Epithelial cell of prostate (primary cell): ENCODE measurements at regions not wholly inside any gene's neighbourhood (a gene's known extent, or its start where the extent isn't known, plus 50 kb on each side); places are given as distances from the start of the nearest gene placed in this dataset.

Source experiments
- DNase-seq: peaks from one replicate; pipeline ENCODE4 v3.0.0-alpha.2; 2011; ENCODE audit warnings: low read depth, low spot score
- H3K27ac ChIP-seq: fragments of 450-650 bp; 2 replicates; pipeline ENCODE4 v1.5.1; 2017; ENCODE audit warnings: mild to moderate bottlenecking

DNA sequence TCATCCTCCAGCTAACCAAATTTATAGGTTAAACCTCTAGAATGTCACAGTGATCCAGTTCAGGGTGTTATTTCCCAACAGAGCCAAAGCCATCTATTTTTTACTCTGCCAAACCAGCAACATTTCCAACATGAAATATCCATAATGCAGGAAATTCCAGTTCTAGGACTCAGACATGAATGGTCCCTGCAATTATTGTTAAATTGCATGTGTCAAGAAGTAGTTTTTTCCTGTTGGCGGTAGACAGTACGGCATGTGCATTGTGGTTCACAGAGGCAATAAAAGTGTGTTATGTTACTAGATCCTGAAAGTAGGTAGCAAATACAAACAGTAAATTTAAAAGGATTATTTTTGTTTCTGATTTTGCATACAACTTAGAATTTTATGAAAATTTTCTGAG is 215.7 kb upstream of the THBS1 start:
- H3K27ac ChIP-seq: no peak overlapping the region
- DNase-seq: no peak

DNA sequence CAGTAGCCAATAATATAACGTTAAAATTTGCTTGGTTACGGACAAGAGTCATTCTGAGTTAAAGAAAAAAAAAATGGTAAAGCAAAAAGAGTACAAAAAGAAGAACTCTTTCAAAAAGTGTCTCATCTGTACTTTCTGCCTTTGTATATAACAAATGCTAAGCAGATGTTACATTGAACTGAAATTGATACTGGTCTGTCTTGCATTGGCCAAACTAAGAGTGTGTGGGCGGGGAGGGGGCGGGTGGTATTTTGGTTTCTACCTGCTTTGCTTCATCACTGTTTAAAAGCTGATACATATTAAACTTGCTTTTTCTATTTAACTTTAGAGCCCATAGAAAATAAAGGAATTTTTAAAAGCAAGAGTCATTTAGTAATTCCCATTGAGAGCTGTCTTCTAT is 215.0 kb upstream of the THBS1 start:
- no peak overlapping the region for H3K27ac ChIP-seq
- DNase-seq: no peak

GRCh38 chr15:39367596-39367995 is 213.3 kb upstream of the THBS1 start:
- H3K27ac ChIP-seq: no peak overlapping the region
- no peak for DNase-seq

DNA sequence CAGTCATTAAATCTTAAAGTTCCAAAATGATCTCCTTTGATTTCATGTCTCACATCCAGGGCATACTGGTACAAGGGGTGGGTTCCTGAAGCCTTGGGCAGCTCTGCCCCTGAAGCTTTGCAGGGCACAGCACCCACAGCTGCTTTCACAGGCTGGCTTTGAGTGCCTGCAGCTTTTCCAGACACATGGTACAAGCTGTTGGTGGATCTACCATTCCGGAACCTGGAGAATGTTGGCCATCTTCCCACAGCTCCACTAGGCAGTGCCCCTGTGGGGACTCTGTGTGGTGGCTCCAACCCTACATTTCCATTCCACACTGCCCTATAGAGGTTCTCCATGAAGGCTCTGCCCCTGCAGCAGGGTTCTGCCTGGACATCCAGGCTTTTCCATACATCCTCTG is 211.1 kb upstream of the THBS1 start:
- no peak for DNase-seq
- H3K27ac ChIP-seq: no peak overlapping the region

- no peak for DNase-seq
- H3K27ac ChIP-seq: no peak overlapping the region
These were observed 204.4 kb upstream of the THBS1 start for GRCh38 chr15:39376371-39376909.

DNA sequence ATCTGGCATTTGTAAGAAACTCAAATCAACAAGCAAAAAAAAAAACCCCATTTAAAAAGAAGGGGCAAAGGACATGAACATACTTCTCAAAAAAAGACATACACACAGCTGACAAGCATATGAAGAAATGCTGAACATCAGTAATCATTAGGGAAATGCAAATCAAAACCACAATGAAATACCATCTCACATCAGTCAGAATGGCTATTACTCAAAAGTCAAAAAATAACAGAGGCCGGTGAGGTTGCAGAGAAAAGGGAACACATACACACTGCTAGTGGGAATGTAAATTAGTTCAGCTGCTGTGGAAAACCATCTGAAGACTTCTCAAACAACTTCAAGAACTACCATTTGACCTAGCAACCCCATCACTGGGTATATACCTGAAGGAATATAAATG is 199.4 kb upstream of the THBS1 start:
- no peak for DNase-seq

DNA sequence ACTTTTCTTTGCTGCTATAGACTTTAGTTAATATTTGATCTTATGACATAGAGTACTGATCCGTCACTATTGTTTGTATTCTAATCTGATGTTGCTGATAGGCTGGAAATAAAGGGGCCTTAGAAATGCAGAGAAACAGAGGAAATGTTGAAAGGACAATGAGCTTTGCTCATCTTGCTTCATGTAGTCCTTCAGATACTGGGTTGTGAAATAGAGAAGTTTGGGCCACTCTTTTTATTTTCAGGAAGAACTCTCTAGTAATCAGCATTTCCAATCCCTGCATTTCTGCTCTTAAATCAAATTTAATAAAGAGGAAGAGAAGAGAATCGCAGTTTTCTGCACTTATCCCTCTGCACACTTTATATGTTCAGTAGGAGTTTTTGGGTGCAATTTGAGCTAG is 192.8 kb upstream of the THBS1 start:
- DNase-seq: no peak
- H3K27ac ChIP-seq: no peak overlapping the region

More for the DNA sequence above, 199.4 kb upstream of the THBS1 start:
- no peak overlapping the region for H3K27ac ChIP-seq

GRCh38 chr15:39391230-39391629 is 189.6 kb upstream of the THBS1 start:
- no peak for DNase-seq
- no peak overlapping the region for H3K27ac ChIP-seq

GRCh38 chr15:39392469-39393047 is 188.3 kb upstream of the THBS1 start:
- H3K27ac ChIP-seq: no peak overlapping the region
- DNase-seq: no peak

- H3K27ac ChIP-seq: no peak overlapping the region
- no peak for DNase-seq
These were observed 187.1 kb upstream of the THBS1 start for GRCh38 chr15:39393575-39394335.

DNA sequence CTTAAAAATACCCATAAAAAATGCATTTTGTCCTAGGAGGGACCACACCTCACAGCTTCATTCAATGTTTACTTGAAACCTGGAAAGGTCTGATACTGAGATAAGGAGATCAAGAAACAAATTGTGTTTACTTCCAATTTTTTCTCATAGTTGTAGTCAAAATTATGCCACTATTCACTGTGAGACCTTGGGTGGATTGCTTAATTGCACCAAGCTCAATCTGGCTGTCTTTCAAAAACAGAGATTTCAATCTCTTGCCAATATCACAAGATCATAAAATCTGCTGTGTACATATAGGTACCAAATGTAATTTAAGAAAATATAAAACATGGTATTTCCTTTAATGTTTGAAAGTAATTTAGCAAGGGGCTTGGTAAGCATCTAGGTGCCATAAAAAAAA is 186.4 kb upstream of the THBS1 start:
- no peak overlapping the region for H3K27ac ChIP-seq
- no peak for DNase-seq

GRCh38 chr15:39396979-39397615 is 183.8 kb upstream of the THBS1 start:
- H3K27ac ChIP-seq: no peak overlapping the region
- no peak for DNase-seq

- no peak overlapping the region for H3K27ac ChIP-seq
- DNase-seq: no peak
These were observed 183.0 kb upstream of the THBS1 start for GRCh38 chr15:39397883-39398282.

- no peak for DNase-seq
These were observed 181.3 kb upstream of the THBS1 start for GRCh38 chr15:39399600-39399999.

GRCh38 chr15:39400002-39400401 is 180.9 kb upstream of the THBS1 start:
- no peak overlapping the region for H3K27ac ChIP-seq

More at GRCh38 chr15:39399600-39399999, 181.3 kb upstream of the THBS1 start:
- H3K27ac ChIP-seq: no peak overlapping the region

GRCh38 chr15:39400821-39401550 is 179.9 kb upstream of the THBS1 start:
- DNase-seq: no peak
- H3K27ac ChIP-seq: no peak overlapping the region

More at GRCh38 chr15:39400002-39400401, 180.9 kb upstream of the THBS1 start:
- no peak for DNase-seq

GRCh38 chr15:39403640-39404117 is 177.2 kb upstream of the THBS1 start:
- no peak for DNase-seq
- H3K27ac ChIP-seq: peak overlapping the region; percentile 58

DNA sequence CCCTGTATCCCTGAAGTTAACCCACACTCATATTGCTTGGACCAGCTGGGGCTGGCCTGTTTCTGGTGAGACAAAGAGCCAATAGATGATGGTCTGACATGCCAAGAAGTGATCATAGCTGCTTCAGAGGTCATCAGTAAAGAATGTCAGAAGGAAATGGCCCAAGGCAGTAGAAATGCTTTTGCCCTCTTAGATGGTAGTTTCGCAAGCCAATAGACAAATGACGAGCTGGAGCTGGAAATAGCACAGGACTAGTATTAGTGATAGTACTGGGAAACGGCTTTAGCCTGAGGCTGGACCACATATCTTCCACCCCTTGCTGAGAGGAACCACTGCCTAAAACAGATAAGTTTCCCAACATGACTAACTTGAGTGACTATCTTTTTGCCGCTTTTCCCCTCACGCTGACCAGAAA is 176.1 kb upstream of the THBS1 start:
- peak; percentile 70 for DNase-seq
- H3K27ac ChIP-seq: peak overlapping the region; percentile 58

DNA sequence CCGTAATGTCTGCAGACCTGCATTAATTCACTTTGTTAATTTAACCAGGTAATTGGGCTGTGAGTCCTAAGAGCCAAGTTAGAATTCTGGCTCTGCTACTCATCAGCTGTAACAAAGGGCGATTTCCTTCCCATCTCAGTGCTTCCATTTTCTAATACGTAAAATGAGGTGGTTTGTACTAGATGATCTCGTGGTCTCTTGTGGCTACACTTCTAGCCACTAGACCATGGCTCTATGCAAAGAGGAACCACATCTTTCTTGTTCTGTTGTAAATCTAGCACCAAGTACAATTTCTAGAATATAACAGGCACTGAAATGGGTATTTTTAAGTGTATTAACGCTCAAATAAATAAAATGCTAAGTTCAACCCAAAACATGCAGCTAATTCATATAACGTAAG is 174.4 kb upstream of the THBS1 start:
- no peak for DNase-seq
- H3K27ac ChIP-seq: no peak overlapping the region

GRCh38 chr15:39407116-39407515 is 173.8 kb upstream of the THBS1 start:
- H3K27ac ChIP-seq: no peak overlapping the region
- no peak for DNase-seq
